Vagina (tissue), 2 donors: ENCODE measurements at regions not wholly inside any gene's neighbourhood (a gene's known extent, or its start where the extent isn't known, plus 50 kb on each side); places are given as distances from the start of the nearest gene placed in this dataset.
"Not testable (repeated sequence)": the region's sequence is repeated elsewhere in the genome, so short reads cannot be mapped to it uniquely, and the experiment has no call there.

Experiments
- DNase-seq, 2 donors: peaks; one replicate each; pipeline ENCODE4 v3.0.0-alpha.2; 2017; ENCODE audit errors: extremely low spot score in 2 of 2
- H3K27ac ChIP-seq: fragments of 200-600 bp; sonication (generic); one replicate; pipeline ENCODE4 v1.5.1; 2019
- H3K27me3 ChIP-seq: fragments of 200-600 bp; sonication (generic); one replicate; pipeline ENCODE4 v1.5.1; 2019
- H3K36me3 ChIP-seq, 2 donors: fragments of 200-600 bp; sonication (generic); one replicate each; pipeline ENCODE4 v1.5.1; 2017 to 2019
- H3K4me1 ChIP-seq: fragments of 200-600 bp; sonication (generic); one replicate; pipeline ENCODE4 v1.5.1; 2019
- H3K4me3 ChIP-seq, 2 donors: fragments of 200-600 bp; sonication (generic); 1 replicate in 1 of 2; 2 replicates in 1 of 2; pipeline ENCODE4 v1.5.1; 2016 to 2019
- H3K9me3 ChIP-seq: fragments of 200-600 bp; sonication (generic); one replicate; pipeline ENCODE4 v1.5.1; 2019
- CTCF ChIP-seq, 3 experiments: fragments of 450-650 bp in 2 of 3; fragments of 200-600 bp in 1 of 3; sonication (generic) in 1 of 3; IDR thresholded peaks; one replicate each; pipeline ENCODE4 v1.5.1; 2017 to 2019; ENCODE audit warnings: antibody characterized with exemption in 3 of 3, mild to moderate bottlenecking in 2 of 3, moderate library complexity in 2 of 3
- POLR2A ChIP-seq, 2 donors: fragments of 450-650 bp; IDR thresholded peaks; one replicate each; pipeline ENCODE4 v1.6.1; 2017; ENCODE audit warnings: antibody characterized with exemption in 2 of 2, mild to moderate bottlenecking in 2 of 2, moderate library complexity in 2 of 2
- POLR2AphosphoS5 ChIP-seq, 2 donors: sonication (generic); formaldehyde crosslinking; IDR thresholded peaks; one replicate each; pipeline ENCODE4 v1.9.0; 2017; ENCODE audit warnings: antibody characterized with exemption in 2 of 2, mild to moderate bottlenecking in 2 of 2, low read depth in 1 of 2; ENCODE audit not compliant: insufficient read depth in 1 of 2
- intact Hi-C: fragments of 100-400 bp; cut with DNase I; formaldehyde crosslinking; loops from one replicate; pipeline ENCODE4 v1.15.1; 2023

- Histone ChIP-seq H3K9me3 (no peaks in the 10 kb centered on the region), H3K27me3 (no peaks in the 10 kb centered on the region), H3K36me3 (no peaks in the 10 kb centered on the region), H3K27ac (no peak overlapping the region), H3K4me1 (no peaks in the 10 kb centered on the region), H3K4me3 (no peak overlapping the region)
- intact Hi-C loops = no loop called here
- DNase-seq = no peak
- TF ChIP-seq POLR2A (IDR thresholded peaks at IDR 0.05) (no peak), CTCF (IDR thresholded peaks at IDR 0.05) (no peak), POLR2AphosphoS5 (IDR thresholded peaks at IDR 0.05; ENCODE audit: insufficient read depth in 1 of 2, low read depth in 1 of 2) (no peak)
These were observed 258.8 kb upstream of the GNPDA2 start for GRCh38 chr4:44985152-44985551.

GRCh38 chr4:44984083-44984482 lies 257.7 kb upstream of the GNPDA2 start:
- Histone ChIP-seq H3K9me3 (no peaks in the 10 kb centered on the region), H3K36me3 (no peaks in the 10 kb centered on the region), H3K4me3 (no peak overlapping the region), H3K27ac (no peak overlapping the region), H3K27me3 (no peaks in the 10 kb centered on the region), H3K4me1 (no peaks in the 10 kb centered on the region)
- intact Hi-C loops = no loop called here
- TF ChIP-seq CTCF (IDR thresholded peaks at IDR 0.05) (no peak), POLR2AphosphoS5 (IDR thresholded peaks at IDR 0.05; ENCODE audit: insufficient read depth in 1 of 2, low read depth in 1 of 2) (no peak), POLR2A (IDR thresholded peaks at IDR 0.05) (no peak)
- DNase-seq = no peak

GRCh38 chr4:44983083-44983482 lies 256.7 kb upstream of the GNPDA2 start:
- Histone ChIP-seq H3K27ac (no peak overlapping the region), H3K4me3 (no peak overlapping the region), H3K4me1 (no peaks in the 10 kb centered on the region), H3K36me3 (no peaks in the 10 kb centered on the region), H3K9me3 (no peaks in the 10 kb centered on the region), H3K27me3 (no peaks in the 10 kb centered on the region)
- TF ChIP-seq CTCF (IDR thresholded peaks at IDR 0.05) (no peak), POLR2AphosphoS5 (IDR thresholded peaks at IDR 0.05; ENCODE audit: insufficient read depth in 1 of 2, low read depth in 1 of 2) (no peak), POLR2A (IDR thresholded peaks at IDR 0.05) (no peak)
- no peak for DNase-seq
- intact Hi-C loops = no loop called here

- Histone ChIP-seq H3K9me3 (no peaks in the 10 kb centered on the region), H3K36me3 (no peaks in the 10 kb centered on the region), H3K27ac (no peak overlapping the region), H3K4me3 (no peak overlapping the region), H3K4me1 (no peaks in the 10 kb centered on the region), H3K27me3 (no peaks in the 10 kb centered on the region)
- DNase-seq = no peak
- intact Hi-C loops = no loop called here
- TF ChIP-seq CTCF (IDR thresholded peaks at IDR 0.05) (no peak), POLR2AphosphoS5 (IDR thresholded peaks at IDR 0.05; ENCODE audit: insufficient read depth in 1 of 2, low read depth in 1 of 2) (no peak), POLR2A (IDR thresholded peaks at IDR 0.05) (no peak)
These were observed 251.7 kb upstream of the GNPDA2 start for GRCh38 chr4:44978020-44978419.

GRCh38 chr4:44965435-44966095 lies 239.2 kb upstream of the GNPDA2 start:
- no peak for DNase-seq
- TF ChIP-seq CTCF (IDR thresholded peaks at IDR 0.05) (no peak), POLR2A (IDR thresholded peaks at IDR 0.05) (no peak), POLR2AphosphoS5 (IDR thresholded peaks at IDR 0.05; ENCODE audit: insufficient read depth in 1 of 2, low read depth in 1 of 2) (no peak)

GRCh38 chr4:44964086-44964485 lies 237.7 kb upstream of the GNPDA2 start:
- H3K27ac ChIP-seq, H3K4me1 ChIP-seq, intact Hi-C loops, H3K36me3 ChIP-seq, H3K4me3 ChIP-seq, DNase-seq, H3K9me3 ChIP-seq, H3K27me3 ChIP-seq: not testable (repeated sequence)

More at GRCh38 chr4:44965435-44966095, 239.2 kb upstream of the GNPDA2 start:
- Histone ChIP-seq H3K4me3 (no peak overlapping the region), H3K36me3 (no peaks in the 10 kb centered on the region), H3K27me3 (no peaks in the 10 kb centered on the region), H3K4me1 (no peaks in the 10 kb centered on the region), H3K27ac (no peak overlapping the region), H3K9me3 (no peaks in the 10 kb centered on the region)
- intact Hi-C loops = no loop called here
